Psoas muscle (tissue), 7 donors: ENCODE measurements at regions not wholly inside any gene's neighbourhood (a gene's known extent, or its start where the extent isn't known, plus 50 kb on each side); places are given as distances from the start of the nearest gene placed in this dataset.

Source experiments
- ATAC-seq, 4 donors: fragments of 200-7000 bp; cut with Tn5 transposase; one replicate each; pipeline ENCODE4 v1.9.1; 2020; ENCODE audit warnings: moderate library complexity in 3 of 4, mild to moderate bottlenecking in 2 of 4
- DNase-seq, 2 donors: peaks; one replicate each; pipeline ENCODE4 v3.0.0-alpha.2; 2020
- H3K27ac ChIP-seq: fragments of 200-600 bp; one replicate; pipeline ENCODE4 v1.8.0; 2022
- H3K27me3 ChIP-seq, 3 donors: fragments of 200-600 bp in 1 of 3; one replicate each; pipeline versions ENCODE4 v1.6.1 to v1.8.0; 2013 to 2022; ENCODE audit warnings: low read length in 2 of 3, mild to moderate bottlenecking in 2 of 3, moderate library complexity in 1 of 3; ENCODE audit not compliant: insufficient read depth in 3 of 3
- H3K36me3 ChIP-seq, 2 donors: fragments of 200-600 bp in 1 of 2; one replicate each; pipeline versions ENCODE4 v1.6.1 to v1.8.0; 2013 to 2022; ENCODE audit warnings: low read depth in 1 of 2, mild to moderate bottlenecking in 1 of 2, moderate library complexity in 1 of 2; ENCODE audit not compliant: insufficient read depth in 1 of 2
- H3K4me1 ChIP-seq: fragments of 200-600 bp; one replicate; pipeline ENCODE4 v1.8.0; 2022
- H3K4me3 ChIP-seq: fragments of 200-600 bp; one replicate; pipeline ENCODE4 v1.8.0; 2022; ENCODE audit warnings: mild to moderate bottlenecking
- H3K9me3 ChIP-seq: fragments of 200-600 bp; one replicate; pipeline ENCODE4 v1.8.0; 2022
- WGBS, 3 donors: extraction: QIAGEN DNeasy Blood & Tissue Kit; methylation state at CpG; one replicate each; pipeline versions ENCODE4 v1.1.6 to v1.1.7; 2013; 5-methylcytosine and 5-hydroxymethylcytosine counted together
- intact Hi-C, 2 donors: fragments of 100-400 bp; cut with DNase I; formaldehyde crosslinking; loops; one replicate each; pipeline versions ENCODE4 v1.11.0 to v1.14.2; 2022
- TF ChIP-seq, protein P1 (sequence below): fragments of 200-600 bp; IDR thresholded peaks from one replicate; pipeline ENCODE4 v1.8.0; 2022; ENCODE audit warnings: antibody characterized with exemption
- donor health status: healthy with polysubstance abuse.
- donor health status: DM: no; HTN: no; CAD: no; lungs with moderate emphysema.
- donor health status: Bipolar disorder and iron deficiency.
- donor health status: healthy.
- donor health status: DM: yes; HTN: yes; CAD: no.
- donor health status: DM: no; HTN: no; CAD: no.
- donor health status: DM: yes; HTN: yes; CAD: no.

DNA sequence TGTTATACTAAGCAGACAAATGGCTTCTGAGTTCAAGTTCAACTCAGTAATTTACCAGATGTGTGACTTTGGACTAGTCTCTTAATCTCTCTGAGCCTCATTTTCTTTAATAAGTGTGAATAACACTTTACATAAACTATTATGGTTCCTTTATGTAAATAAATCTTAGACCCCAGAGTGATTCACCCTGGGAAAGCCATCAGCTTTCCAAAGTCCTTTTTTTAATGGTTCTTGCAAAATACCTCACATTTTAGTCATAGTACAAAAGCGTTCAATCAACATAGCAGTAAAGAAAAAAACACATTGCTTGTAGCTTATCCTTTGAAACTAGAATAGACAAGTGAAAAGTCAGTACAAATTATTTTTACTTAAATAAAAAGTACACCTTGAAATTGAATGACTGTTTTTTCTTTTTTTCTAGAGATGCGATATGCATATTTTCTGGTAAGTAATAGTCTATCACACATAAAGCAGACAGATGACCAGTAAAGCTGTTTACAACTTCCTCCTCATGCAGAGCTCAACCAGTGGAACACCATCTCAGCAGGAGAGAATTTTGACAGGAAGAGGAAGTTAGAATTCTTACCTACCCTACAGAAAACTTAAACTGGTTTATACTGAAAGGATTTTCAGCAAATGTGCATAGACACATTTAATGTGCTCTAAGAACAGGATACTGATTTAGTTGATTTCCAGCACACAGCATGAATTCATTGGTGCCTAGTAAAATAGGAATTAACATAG lies 123.0 kb upstream of the AGBL1 start:
- ATAC-seq (no peak), DNase-seq (no peak)
- WGBS, 3 donors, result 89 to 97% (median 90%) methylated on average over 2 of the region's 2 CpGs
- peaks cover 4% of the 10 kb centered on the region for H3K4me1 ChIP-seq
- no peak overlapping the region for H3K27ac ChIP-seq
- intact Hi-C loops, result no loop called here
- no peaks in the 10 kb centered on the region for H3K27me3 ChIP-seq
- no peaks in the 10 kb centered on the region for H3K36me3 ChIP-seq
- H3K4me3 ChIP-seq, result no peak overlapping the region
- no peaks in the 10 kb centered on the region for H3K9me3 ChIP-seq
- TF ChIP-seq, protein P1, sequence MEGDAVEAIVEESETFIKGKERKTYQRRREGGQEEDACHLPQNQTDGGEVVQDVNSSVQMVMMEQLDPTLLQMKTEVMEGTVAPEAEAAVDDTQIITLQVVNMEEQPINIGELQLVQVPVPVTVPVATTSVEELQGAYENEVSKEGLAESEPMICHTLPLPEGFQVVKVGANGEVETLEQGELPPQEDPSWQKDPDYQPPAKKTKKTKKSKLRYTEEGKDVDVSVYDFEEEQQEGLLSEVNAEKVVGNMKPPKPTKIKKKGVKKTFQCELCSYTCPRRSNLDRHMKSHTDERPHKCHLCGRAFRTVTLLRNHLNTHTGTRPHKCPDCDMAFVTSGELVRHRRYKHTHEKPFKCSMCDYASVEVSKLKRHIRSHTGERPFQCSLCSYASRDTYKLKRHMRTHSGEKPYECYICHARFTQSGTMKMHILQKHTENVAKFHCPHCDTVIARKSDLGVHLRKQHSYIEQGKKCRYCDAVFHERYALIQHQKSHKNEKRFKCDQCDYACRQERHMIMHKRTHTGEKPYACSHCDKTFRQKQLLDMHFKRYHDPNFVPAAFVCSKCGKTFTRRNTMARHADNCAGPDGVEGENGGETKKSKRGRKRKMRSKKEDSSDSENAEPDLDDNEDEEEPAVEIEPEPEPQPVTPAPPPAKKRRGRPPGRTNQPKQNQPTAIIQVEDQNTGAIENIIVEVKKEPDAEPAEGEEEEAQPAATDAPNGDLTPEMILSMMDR, result no peak

DNA sequence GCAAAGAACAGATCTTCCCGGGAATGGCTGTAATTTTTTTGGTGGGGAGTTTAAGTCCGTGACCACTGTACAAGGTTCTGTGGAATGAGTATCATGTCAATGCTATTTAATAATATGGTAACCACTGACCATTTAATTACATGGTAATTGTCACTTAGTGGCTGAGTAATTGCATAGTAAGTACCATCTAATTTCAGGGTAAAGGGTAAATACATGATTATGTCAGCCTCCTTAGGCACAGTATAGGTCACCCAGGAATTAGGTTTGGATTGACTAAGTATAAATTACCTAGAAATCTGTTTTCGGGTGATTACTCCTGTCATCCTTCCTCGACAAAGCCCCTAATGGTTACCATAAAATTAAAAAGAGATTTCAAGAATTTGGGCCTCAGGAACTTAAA lies 120.1 kb upstream of the AGBL1 start:
- Histone ChIP-seq H3K27ac (no peak overlapping the region), H3K9me3 (no peaks in the 10 kb centered on the region), H3K4me1 (peaks cover 3% of the 10 kb centered on the region), H3K36me3 (no peaks in the 10 kb centered on the region), H3K27me3 (no peaks in the 10 kb centered on the region), H3K4me3 (no peak overlapping the region)
- no peak for ATAC-seq
- TF ChIP-seq, protein P1, result no peak
- WGBS, 3 donors, result 66 to 79% (median 68%) methylated on average over 4 of the region's 4 CpGs
- intact Hi-C loops, result no loop called here
- DNase-seq, result no peak

DNA sequence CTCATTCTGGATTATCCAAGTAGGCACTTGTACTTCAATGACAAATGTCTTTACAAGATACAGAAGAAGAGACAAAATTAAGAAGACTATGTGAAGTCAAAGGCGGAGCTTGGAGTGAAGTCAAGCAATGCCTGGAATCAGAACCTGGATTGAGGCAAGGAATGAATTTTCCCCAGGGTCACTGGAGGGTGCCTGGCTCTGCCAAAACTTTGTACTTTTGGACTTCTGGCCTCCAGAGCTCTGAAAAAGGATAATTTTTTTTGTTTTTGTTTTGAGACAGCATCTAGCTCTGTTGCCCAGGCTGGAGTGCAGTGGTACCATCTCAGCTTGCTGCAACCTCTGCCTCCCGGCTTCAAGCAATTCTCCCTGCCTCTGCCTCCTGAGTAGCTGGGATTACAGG lies 119.3 kb upstream of the AGBL1 start:
- H3K27me3 ChIP-seq, result no peaks in the 10 kb centered on the region
- TF ChIP-seq, protein P1, result no peak
- no peaks in the 10 kb centered on the region for H3K9me3 ChIP-seq
- no peak overlapping the region for H3K4me3 ChIP-seq
- ATAC-seq, result no peak
- H3K4me1 ChIP-seq, result no peaks in the 10 kb centered on the region
- no peaks in the 10 kb centered on the region for H3K36me3 ChIP-seq
- intact Hi-C loops, result no loop called here
- no peak for DNase-seq
- no peak overlapping the region for H3K27ac ChIP-seq
- WGBS, 3 donors, result 83 to 95% (median 88%) methylated on average over 2 of the region's 2 CpGs

DNA sequence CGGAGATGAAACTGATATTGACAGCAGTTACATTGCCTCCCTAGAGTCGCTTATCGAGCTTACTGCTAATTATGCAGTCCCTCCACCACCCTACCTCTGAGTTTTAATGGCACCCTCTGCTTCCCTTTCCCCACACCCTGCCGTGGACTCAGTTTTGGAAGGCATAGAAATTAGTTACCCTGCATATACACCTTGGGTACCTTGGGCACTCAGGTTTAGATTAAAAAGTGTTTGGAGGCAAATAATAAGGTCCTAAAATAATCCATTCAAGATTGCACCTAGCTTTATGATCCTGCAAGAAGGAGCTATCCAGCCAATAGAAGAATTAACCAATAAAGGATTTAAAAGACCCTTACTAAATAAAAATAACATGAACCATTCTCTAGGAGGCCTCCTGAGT lies 117.8 kb upstream of the AGBL1 start:
- ATAC-seq (no peak), DNase-seq (no peak)
- intact Hi-C loops, result no loop called here
- no peaks in the 10 kb centered on the region for H3K4me1 ChIP-seq
- TF ChIP-seq, protein P1, result no peak
- H3K27me3 ChIP-seq, result no peaks in the 10 kb centered on the region
- H3K9me3 ChIP-seq, result no peaks in the 10 kb centered on the region
- WGBS, 3 donors, result 70 to 87% (median 71%) methylated on average over 4 of the region's 4 CpGs
- H3K4me3 ChIP-seq, result no peak overlapping the region
- no peak overlapping the region for H3K27ac ChIP-seq
- no peaks in the 10 kb centered on the region for H3K36me3 ChIP-seq

DNA sequence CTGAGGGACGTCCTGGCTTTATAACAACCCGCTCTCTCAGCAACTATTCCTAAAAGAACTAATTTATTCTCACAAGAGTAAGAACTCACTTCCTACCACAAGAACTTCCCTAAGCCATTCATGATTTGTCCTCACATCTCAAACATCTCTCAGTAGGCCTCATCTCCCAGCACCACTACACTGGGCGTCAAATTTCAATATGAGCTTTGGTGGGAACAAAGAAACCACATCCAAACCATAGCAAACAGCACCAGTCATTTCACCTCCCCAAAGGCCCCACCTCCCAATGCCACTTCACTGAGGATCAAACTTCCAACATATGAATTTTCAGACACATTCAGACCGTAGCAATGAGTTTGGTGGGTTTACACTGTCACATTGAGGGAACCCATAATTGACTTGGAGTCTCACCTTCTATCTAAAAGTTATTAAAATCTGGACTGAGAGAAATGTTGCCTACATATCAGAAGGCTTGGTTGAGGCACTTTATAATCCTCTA lies 116.4 kb upstream of the AGBL1 start:
- Histone ChIP-seq H3K27ac (no peak overlapping the region), H3K4me3 (no peak overlapping the region), H3K4me1 (no peaks in the 10 kb centered on the region), H3K36me3 (no peaks in the 10 kb centered on the region), H3K9me3 (no peaks in the 10 kb centered on the region), H3K27me3 (no peaks in the 10 kb centered on the region)
- WGBS, 3 donors, result 69 to 98% (median 78%) methylated on average over 4 of the region's 4 CpGs
- ATAC-seq (no peak), DNase-seq (no peak)
- TF ChIP-seq, protein P1, result no peak
- intact Hi-C loops, result no loop called here
